HEK293 (cell line): ENCODE measurements at regions not wholly inside any gene's neighbourhood (a gene's known extent, or its start where the extent isn't known, plus 50 kb on each side); places are given as distances from the start of the nearest gene placed in this dataset.

ENCODE experiments used
- ZNF311 ChIP-seq: fragments of 450-650 bp; formaldehyde crosslinking; IDR thresholded peaks from 2 replicates; pipeline ENCODE4 v1.5.1; 2017; ENCODE audit warnings: missing biosample characterization, missing genetic modification characterization, borderline replicate concordance
- TF ChIP-seq, protein P1 (sequence below): fragments of 450-650 bp; formaldehyde crosslinking; IDR thresholded peaks from 2 replicates; pipeline ENCODE4 v1.5.1; 2016; ENCODE audit warnings: missing biosample characterization, missing genetic modification characterization

DNA sequence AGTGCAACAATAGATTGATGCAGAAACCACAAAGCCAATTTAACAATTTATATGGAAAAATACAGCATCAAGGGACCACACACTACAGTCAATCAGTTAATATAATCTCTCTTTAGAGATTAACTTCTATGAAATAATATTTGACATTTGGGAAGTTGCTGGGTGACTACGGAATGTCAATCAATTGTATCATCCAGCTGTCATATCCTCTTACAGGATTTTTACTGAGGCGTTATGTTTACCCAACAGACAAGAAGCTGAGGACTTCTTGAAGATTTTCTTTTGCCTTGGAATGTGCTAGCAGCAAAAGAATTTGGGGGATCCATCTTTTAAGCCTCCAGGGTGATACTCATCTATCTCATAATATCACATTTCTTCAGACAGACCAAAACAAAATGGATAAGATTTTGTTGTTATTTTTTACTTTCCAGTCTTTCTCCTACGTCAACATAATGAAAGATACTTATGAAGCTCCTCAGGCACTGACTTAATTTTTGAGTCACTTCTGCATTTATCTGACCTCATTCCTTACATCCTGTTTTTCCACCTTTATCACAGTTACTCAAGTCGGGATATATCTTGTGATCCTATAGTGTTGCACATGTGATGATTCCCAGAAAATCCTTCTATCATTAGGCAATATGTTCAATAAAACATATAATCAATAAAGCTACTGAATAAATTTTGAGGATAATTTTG, 227.2 kb upstream of the SPHKAP start:
- TF ChIP-seq, protein P1, sequence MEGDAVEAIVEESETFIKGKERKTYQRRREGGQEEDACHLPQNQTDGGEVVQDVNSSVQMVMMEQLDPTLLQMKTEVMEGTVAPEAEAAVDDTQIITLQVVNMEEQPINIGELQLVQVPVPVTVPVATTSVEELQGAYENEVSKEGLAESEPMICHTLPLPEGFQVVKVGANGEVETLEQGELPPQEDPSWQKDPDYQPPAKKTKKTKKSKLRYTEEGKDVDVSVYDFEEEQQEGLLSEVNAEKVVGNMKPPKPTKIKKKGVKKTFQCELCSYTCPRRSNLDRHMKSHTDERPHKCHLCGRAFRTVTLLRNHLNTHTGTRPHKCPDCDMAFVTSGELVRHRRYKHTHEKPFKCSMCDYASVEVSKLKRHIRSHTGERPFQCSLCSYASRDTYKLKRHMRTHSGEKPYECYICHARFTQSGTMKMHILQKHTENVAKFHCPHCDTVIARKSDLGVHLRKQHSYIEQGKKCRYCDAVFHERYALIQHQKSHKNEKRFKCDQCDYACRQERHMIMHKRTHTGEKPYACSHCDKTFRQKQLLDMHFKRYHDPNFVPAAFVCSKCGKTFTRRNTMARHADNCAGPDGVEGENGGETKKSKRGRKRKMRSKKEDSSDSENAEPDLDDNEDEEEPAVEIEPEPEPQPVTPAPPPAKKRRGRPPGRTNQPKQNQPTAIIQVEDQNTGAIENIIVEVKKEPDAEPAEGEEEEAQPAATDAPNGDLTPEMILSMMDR (tag by site-specific recombination), result no peak
- no peak for TF ChIP-seq ZNF311 (tag by site-specific recombination)
